ENCODE measurements at regions not wholly inside any gene's neighbourhood (a gene's known extent, or its start where the extent isn't known, plus 50 kb on each side); places are given as distances from the start of the nearest gene placed in this dataset.

DNA sequence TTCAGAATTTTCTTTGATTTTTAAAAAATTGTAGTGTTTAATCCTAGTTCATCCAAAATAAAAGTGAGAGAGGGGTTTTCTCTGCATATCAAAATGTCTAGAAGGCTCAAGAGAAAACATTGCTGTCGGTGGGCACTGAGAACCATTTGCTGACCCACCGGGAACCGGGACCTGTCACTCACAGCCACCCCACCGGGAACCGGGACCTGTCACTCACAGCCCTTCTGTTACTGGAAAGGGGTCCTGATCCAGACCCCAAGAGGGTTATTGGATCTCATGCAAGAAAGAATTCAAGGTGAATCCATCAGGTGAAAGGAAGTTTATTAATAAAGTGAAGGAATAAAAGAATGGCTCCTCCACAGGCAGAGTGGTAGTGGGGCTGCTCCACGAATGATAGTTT lies 106.0 kb upstream of the SFSWAP start:
- no peak for TF ChIP-seq FOXM1 (IDR thresholded peaks at IDR 0.05; ENCODE audit: borderline replicate concordance)
- TF ChIP-seq TARDBP (IDR thresholded peaks at IDR 0.05), result no peak
- TF ChIP-seq, protein P1, sequence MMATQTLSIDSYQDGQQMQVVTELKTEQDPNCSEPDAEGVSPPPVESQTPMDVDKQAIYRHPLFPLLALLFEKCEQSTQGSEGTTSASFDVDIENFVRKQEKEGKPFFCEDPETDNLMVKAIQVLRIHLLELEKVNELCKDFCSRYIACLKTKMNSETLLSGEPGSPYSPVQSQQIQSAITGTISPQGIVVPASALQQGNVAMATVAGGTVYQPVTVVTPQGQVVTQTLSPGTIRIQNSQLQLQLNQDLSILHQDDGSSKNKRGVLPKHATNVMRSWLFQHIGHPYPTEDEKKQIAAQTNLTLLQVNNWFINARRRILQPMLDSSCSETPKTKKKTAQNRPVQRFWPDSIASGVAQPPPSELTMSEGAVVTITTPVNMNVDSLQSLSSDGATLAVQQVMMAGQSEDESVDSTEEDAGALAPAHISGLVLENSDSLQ (IDR thresholded peaks at IDR 0.05), result peak; percentile 49; the same call in 1 of the 2 replicates
- no peak for TF ChIP-seq ARNT (IDR thresholded peaks at IDR 0.05)
